HG02678 (cell line): ENCODE measurements at regions not wholly inside any gene's neighbourhood (a gene's known extent, or its start where the extent isn't known, plus 50 kb on each side); places are given as distances from the start of the nearest gene placed in this dataset.

Source experiments
- ATAC-seq: cut with Tn5 transposase; IDR thresholded peaks from one replicate; pipeline ENCODE4 v1.9.1; 2021; ENCODE audit warnings: mild to moderate bottlenecking, moderate library complexity; ENCODE audit not compliant: unreplicated experiment

GRCh38 chr21:16943231-16943630 is 569.6 kb upstream of the CXADR start:
- ATAC-seq = no peak

DNA sequence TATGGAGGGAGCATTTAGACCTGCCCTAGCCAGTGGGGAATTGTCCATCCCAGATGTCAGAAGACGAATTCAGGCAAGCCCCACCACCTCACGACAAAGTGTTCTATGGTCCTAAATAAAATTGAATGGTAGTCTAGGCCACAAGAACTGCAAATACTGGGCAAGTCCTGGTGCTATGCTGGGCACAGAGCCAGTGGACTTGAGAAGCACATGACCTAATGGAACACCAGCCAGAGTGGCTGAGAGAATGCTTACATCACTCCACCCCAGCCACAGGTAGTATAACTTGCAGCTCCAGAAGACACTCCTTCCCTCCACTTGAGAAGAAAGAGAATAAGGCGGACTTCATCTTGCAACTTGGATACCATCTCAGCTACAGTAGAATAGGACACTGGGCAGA is 567.3 kb upstream of the CXADR start:
- ATAC-seq = no peak

DNA sequence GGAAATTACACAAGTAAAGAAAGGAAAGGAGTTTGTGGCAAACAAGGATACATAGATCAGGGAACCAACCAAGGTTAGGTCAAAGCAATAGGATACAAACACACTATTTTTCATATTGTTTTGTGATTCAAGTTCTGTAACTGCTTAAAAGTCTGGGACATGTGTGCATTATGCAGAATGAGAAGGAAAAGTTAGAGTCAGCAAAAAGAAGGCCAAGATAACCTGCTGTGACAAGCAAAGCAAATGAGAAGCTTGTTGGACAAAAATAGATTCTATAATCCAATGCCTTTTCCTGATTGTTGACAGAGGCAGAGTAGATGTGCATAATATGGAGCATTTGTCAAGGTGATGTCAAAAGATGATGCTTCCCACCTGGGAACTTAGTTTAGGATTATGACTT is 556.0 kb upstream of the CXADR start:
- ATAC-seq = no peak

DNA sequence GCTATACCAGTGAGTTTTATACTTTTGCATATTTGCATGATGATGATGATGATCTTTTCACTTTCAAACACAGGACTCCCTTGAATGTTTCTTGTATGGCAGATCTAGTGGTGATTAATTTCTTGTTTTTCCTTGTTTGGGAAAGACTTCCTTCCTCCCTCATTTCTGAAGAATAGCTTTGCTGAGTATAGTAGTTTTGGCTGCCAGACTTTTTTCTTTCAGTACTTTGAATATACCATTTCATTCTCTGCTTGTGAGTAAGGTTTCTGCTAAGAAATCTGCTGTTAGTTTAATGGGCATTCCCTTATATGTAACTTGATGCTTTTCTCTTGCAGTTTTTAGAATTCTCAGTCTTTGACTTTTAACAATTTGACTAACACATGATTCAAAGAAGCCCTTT is 547.4 kb upstream of the CXADR start:
- no peak for ATAC-seq

DNA sequence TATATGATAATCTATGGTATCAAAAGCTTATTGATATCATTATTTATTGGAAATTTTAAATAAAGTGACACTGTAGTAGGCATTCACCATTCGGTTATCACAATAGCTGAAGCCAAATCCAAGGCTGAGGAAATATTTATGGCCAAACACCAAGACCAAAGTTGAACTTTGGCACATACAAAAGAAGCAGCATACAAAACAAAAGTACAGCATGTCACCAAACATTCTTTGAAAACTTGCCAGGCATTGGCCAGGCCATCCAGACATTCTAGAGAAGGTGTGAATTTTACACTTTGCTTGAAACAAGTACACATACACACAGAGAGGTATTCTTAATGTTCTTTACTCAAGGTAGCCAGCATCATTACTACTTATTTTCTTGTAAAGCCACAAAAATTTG is 544.4 kb upstream of the CXADR start:
- no peak for ATAC-seq

DNA sequence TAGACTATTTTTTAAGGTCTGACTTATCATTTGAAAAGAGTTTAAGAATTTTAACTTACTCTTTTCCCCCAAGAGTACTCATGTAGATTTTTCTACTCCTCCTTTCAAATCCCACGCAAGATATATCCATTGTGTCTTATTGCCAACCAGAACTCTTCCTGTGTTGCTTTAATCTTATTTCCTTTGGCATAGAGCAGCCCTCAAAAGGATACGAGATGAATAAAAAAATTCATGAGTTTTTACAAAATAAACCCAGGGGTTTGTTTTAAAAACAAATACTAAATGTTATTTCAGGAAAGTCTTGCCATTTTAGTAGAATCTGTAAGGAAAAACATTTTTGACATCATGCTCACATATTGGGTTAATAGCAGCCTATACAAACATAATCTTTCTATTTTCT is 543.2 kb upstream of the CXADR start:
- no peak for ATAC-seq

DNA sequence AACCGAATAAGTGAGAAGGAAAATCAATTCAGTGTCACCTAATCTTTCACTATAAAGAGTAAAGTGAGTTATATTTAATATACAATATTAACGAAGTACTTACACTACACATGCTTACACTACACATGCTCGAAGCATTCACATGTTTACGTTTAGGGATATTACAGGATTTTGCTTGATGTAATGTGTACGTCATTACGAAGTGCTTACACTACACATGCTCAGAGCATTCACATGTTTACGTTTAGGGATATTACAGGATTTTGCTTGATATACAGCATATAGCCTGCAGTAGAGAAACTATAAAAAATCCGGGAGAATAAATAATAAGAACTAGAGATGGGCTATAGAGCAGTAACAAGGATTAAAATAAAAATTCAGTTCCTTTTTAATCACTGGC is 538.8 kb upstream of the CXADR start:
- ATAC-seq = no peak

DNA sequence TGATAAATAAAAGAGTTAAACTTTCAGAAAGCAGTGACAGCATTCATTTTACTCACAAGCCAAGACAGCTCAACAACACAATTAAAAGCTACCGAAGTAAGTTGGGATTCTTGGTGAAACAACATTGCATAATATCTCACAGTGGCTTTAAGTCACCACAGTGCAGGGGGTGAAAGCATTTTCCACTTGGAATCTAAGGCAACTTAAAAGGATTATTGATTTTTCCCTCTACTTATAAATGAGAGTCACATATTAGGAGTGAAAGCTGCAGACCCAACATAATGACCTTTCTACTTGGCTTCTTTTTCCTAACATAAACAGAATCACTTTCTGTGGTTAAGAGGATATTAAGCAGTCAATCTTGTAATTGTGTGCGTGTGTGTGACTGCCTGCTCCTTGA is 536.6 kb upstream of the CXADR start:
- no peak for ATAC-seq

DNA sequence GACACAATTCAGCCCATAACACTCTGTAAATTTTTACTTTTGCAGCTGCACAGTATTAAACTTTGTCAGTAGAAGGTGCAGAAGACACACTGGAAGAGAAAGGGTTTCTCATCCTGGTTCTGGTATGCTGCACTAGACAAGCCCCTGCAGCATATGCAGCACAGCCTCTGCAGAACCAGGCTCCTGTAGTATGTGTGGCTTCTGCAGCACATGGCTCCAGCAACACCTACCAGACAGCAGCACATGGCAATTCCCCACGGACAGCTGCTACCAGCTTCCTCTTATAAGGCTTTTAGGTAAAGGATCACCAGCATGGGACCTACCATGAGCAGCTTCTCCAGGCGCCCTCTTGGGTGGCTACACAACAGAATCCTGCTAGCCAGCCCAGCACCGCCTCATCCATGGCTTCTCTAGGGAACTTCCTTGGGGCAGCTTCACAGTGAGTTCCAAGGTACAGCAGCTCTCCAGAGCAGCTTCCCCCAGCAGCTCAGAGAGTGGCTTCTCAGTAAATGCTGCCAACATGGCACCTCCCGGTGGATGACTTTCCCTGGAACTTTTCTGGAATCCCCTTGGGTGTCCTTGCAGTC is 534.4 kb upstream of the CXADR start:
- no peak for ATAC-seq

- ATAC-seq = no peak
These were observed 533.3 kb upstream of the CXADR start for GRCh38 chr21:16979574-16979973.

GRCh38 chr21:16983420-16983819 is 529.4 kb upstream of the CXADR start:
- no peak for ATAC-seq

DNA sequence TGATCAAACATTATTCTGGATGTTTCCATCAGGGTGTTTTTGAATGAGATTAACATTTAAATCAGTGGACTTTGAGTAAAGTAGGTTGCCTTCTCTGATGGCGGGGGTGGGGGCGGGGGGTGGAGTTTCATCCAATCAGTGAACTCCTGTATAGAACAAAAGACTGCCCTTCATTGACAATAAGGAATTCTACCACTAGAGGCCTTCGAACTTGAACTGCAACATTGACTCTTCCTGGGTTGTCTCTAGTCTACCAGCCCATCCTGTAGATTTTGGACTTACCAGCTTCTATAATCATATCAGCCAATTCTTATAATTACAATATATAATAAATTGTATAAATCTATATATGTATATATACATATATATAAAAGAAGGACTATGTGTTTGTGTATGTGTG is 520.4 kb upstream of the CXADR start:
- no peak for ATAC-seq

DNA sequence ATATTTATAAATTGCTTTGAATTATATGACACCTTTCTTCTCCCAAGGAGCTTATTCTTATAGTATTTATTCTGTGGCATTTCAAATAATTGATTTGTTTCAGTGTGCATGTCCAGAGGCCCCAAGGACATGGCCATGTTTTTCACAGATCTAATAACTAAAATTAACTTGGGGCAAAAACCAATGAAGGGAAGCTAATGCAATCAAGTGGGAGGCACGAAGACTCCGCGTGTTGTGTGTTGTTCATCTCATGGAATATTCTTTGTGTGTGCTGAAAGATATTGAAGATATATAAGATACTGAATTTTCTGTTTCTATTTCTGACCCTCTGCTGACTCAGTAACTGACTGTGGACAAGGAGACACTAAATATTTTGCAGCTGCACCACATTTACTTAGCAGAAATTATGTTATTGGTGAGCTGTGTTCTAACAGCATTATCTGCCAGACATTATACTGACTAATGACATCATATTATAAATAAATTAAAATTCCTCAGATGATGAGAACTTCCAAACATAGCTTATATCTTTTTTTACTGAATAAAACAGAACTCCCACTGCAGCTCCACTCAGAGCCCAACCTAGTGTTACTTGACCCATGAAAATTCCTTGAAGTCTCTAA is 519.3 kb upstream of the CXADR start:
- ATAC-seq = no peak

DNA sequence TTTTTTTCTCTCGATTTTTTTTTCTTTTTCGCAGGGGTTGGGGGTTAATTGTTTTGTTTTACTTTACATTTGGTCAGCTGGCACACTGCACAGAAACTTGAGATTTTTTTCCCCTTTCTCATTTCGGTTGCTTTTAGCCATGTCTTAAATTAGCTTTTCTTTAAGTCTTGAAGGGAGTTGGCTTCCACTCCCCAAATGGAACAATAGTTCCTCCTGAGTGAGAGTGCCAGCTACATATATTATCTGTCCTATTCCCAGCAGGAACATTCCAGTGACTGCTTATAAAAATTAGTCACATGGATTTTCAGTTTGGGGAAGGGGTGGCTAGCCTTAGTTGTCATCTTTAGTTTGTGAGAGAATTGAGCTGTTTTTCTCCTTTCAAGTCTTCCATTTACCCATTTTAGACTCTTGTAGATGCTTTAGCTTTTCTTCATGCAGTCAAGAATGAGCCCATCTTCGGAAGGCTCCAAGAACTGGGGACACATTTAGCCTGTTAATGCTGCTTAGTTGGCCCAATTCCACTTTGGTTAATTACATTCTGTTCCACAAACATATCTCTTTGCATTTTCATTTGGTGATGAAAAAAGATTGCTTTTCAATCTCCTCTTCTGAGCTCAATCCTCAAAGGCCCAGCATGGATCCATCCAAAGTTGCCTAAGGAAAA is 510.1 kb upstream of the CXADR start:
- no peak for ATAC-seq

DNA sequence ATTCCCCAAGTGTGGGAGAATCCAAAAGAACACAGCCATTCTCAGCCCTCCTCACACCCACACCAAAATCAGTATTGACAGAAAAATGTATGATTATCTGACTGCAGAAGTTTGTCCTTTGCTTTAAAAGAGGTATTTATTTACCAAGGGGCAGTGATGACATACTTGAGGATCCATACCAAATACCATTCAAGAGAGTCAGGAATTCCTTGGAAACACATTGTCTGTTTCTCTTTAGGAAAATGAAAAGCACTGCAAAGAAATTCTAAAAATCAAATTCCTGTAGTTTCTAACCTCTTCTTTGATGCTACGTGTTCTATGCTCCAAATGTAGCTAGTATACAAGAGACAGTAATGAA is 509.6 kb upstream of the CXADR start:
- ATAC-seq = no peak

- ATAC-seq = no peak
These were observed 509.0 kb upstream of the CXADR start for GRCh38 chr21:17003763-17004373.

DNA sequence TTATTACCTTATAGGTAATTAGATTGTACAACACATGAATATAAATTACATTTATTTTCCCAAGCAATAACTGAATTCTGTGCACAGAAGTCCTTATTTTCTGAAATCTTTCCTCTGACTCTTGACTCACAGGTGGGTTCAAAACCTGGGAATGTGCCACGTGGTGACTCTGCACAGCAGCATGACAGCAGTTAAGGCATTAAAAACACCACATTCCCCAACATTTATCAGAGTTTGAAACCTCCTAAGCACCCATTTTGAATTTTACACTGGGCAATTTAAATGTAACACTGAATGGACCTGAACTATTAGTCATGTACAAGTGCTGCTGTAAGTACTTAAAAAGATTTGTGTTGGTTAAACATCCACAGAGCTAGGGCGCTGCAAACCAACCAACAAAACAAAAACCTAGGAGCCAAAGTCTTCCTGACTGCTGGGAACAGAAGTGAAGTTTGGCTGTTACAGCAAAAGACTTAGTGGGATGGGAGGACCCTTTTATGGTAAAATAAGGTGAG is 480.6 kb upstream of the CXADR start:
- no peak for ATAC-seq

GRCh38 chr21:17044696-17045095 is 468.1 kb upstream of the CXADR start:
- ATAC-seq = no peak

GRCh38 chr21:17045214-17045853 is 467.5 kb upstream of the CXADR start:
- ATAC-seq = no peak

DNA sequence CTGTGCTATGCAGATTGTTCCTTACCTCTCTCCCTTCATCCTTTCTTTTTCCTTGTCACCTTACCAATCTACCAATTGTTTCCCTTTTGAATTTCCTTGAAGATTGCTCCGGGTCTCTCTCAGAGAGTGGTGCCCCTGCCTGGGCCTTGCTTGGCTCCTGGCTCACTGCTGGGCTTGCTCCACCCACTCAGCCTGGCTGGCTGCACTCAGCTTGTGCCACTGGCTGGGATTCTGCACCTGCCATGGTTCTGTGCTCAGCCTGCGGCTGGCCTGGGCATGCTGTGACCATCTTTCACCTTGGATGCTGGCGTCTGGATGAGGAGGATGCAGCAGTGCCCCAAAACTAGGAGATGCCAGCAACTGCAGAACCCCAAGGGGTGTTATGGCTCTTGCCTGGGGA is 463.9 kb upstream of the CXADR start:
- no peak for ATAC-seq

- ATAC-seq = no peak
These were observed 462.7 kb upstream of the CXADR start for GRCh38 chr21:17050156-17050555.

GRCh38 chr21:17050646-17051045 is 462.2 kb upstream of the CXADR start:
- ATAC-seq = no peak
